H1 (cell line): ENCODE measurements at regions not wholly inside any gene's neighbourhood (a gene's known extent, or its start where the extent isn't known, plus 50 kb on each side); places are given as distances from the start of the nearest gene placed in this dataset.

Source experiments
- CTCF ChIA-PET: fragments of 300-600 bp; sonication (Branson Sonifier 250); formaldehyde crosslinking; loops from one replicate; lab custom pipeline; 2021; ENCODE audit not compliant: partially characterized antibody; lab: Charles Lee
- POLR2A ChIA-PET: fragments of 300-600 bp; sonication (Branson Sonifier 250); formaldehyde crosslinking; loops from one replicate; lab custom pipeline; 2021; ENCODE audit warnings: inconsistent platforms; ENCODE audit not compliant: partially characterized antibody; lab: Charles Lee
- DNase-seq, 2 experiments: peaks; one replicate each; pipeline versions ENCODE4 v3.0.0 to v3.0.0-alpha.2; 2010 to 2022; ENCODE audit warnings: low spot score in 2 of 2, low read depth in 1 of 2, mixed read lengths in 1 of 2
- FAIRE-seq: peaks from 2 replicates; lab custom pipeline; 2011; peaks lifted over from hg19 to GRCh38; lab: Jason Lieb, UNC
- H2AFZ ChIP-seq: 2 replicates; pipeline ENCODE4 v1.8.1; 2012; ENCODE audit warnings: low read length, inconsistent platforms
- H2AK5ac ChIP-seq: 2 replicates; pipeline ENCODE4 v1.6.1; 2013; ENCODE audit warnings: low read depth, low read length
- H2BK120ac ChIP-seq: replicated peaks from 2 replicates; pipeline ENCODE3; 2013; ENCODE audit warnings: low read depth, low read length, inconsistent platforms
- H2BK12ac ChIP-seq: 2 replicates; pipeline ENCODE4 v1.6.1; 2013; ENCODE audit warnings: low read depth, low read length
- H2BK15ac ChIP-seq: 2 replicates; pipeline ENCODE4 v1.6.1; 2013; ENCODE audit warnings: low read length
- H2BK20ac ChIP-seq: 2 replicates; pipeline ENCODE4 v1.6.1; 2013; ENCODE audit warnings: low read length
- H2BK5ac ChIP-seq: 2 replicates; pipeline ENCODE4 v1.6.1; 2013; ENCODE audit warnings: low read depth, low read length
- H3K14ac ChIP-seq: 2 replicates; pipeline ENCODE4 v1.6.1; 2013; ENCODE audit warnings: inconsistent platforms; ENCODE audit not compliant: insufficient read length
- H3K18ac ChIP-seq: 2 replicates; pipeline ENCODE4 v1.6.1; 2013; ENCODE audit warnings: low read length; ENCODE audit errors: extremely low read depth
- H3K23ac ChIP-seq: 2 replicates; pipeline ENCODE4 v1.6.1; 2013; ENCODE audit warnings: inconsistent platforms; ENCODE audit not compliant: insufficient read length
- H3K23me2 ChIP-seq: 2 replicates; pipeline ENCODE4 v1.6.1; 2013; ENCODE audit warnings: low read depth, low read length
- H3K27ac ChIP-seq: 2 replicates; pipeline ENCODE4 v1.6.1; 2011; ENCODE audit warnings: low read depth, low read length, inconsistent platforms
- H3K27me3 ChIP-seq, 4 experiments: replicated peaks in 1 of 4; 1 replicate in 1 of 4; 2 replicates in 3 of 4; pipeline versions ENCODE4 v1.6.1 to v1.8.1; 2011 to 2013; ENCODE audit warnings: low read length in 3 of 4, mild to moderate bottlenecking in 3 of 4, inconsistent platforms in 2 of 4, mixed read lengths in 2 of 4, moderate library complexity in 1 of 4; ENCODE audit not compliant: control insufficient read depth in 3 of 4, insufficient read depth in 3 of 4; ENCODE audit errors: extremely low read depth in 1 of 4
- H3K36me3 ChIP-seq, 4 experiments: 2 replicates each; pipeline versions ENCODE4 v1.6.1 to v1.8.1; 2011 to 2013; ENCODE audit warnings: mild to moderate bottlenecking in 4 of 4, low read length in 3 of 4, moderate library complexity in 2 of 4, control low read depth in 1 of 4, inconsistent platforms in 1 of 4; ENCODE audit not compliant: insufficient read depth in 4 of 4, control insufficient read depth in 2 of 4
- H3K4ac ChIP-seq: replicated peaks from 2 replicates; pipeline ENCODE3; 2013; ENCODE audit warnings: low read length, low read depth, mixed read lengths, inconsistent platforms; ENCODE audit not compliant: insufficient read length
- H3K4me1 ChIP-seq, 4 experiments: replicated peaks in 1 of 4; 1 replicate in 1 of 4; 2 replicates in 3 of 4; pipeline versions ENCODE4 v1.6.1 to v1.8.1; 2011 to 2013; ENCODE audit warnings: low read length in 3 of 4, inconsistent platforms in 2 of 4, mixed read lengths in 1 of 4; ENCODE audit not compliant: insufficient read depth in 4 of 4, control insufficient read depth in 3 of 4
- H3K4me2 ChIP-seq, 2 experiments: 2 replicates each; pipeline versions ENCODE4 v1.6.1 to v1.8.1; 2011 to 2013; ENCODE audit warnings: low read depth in 2 of 2, low read length in 2 of 2, control low read depth in 1 of 2, inconsistent platforms in 1 of 2, mild to moderate bottlenecking in 1 of 2; ENCODE audit not compliant: insufficient read depth in 1 of 2
- H3K4me3 ChIP-seq, 4 experiments: fragments of 200-600, 300-600 bp in 1 of 4; sonication (generic), shearing (Covaris generic), sonication (Bioruptor Twin) in 1 of 4; 2 replicates each; pipeline versions ENCODE4 v1.5.1 to v1.8.1; 2011 to 2016; ENCODE audit warnings: low read length in 4 of 4, low read depth in 3 of 4, control low read depth in 2 of 4, inconsistent platforms in 2 of 4, mild to moderate bottlenecking in 2 of 4, mixed read lengths in 1 of 4, moderate library complexity in 1 of 4; ENCODE audit not compliant: insufficient read depth in 2 of 4; ENCODE audit errors: extremely low read depth in 1 of 4
- H3K56ac ChIP-seq: replicated peaks from 2 replicates; pipeline ENCODE3; 2013; ENCODE audit warnings: low read depth, mild to moderate bottlenecking, mixed read lengths, low read length, inconsistent platforms; ENCODE audit not compliant: insufficient read length
- H3K79me1 ChIP-seq: 2 replicates; pipeline ENCODE4 v1.6.1; 2013; ENCODE audit warnings: low read depth, low read length, control low read depth
- H3K79me2 ChIP-seq, 2 experiments: 2 replicates each; pipeline versions ENCODE4 v1.6.1 to v1.8.1; 2012 to 2013; ENCODE audit warnings: low read length in 2 of 2, mild to moderate bottlenecking in 2 of 2, inconsistent platforms in 1 of 2; ENCODE audit not compliant: insufficient read depth in 2 of 2, control insufficient read depth in 1 of 2
- H3K9ac ChIP-seq, 4 experiments: replicated peaks in 1 of 4; 1 replicate in 1 of 4; 2 replicates in 3 of 4; pipeline versions ENCODE4 v1.6.1 to v1.8.1; 2011 to 2013; ENCODE audit warnings: low read depth in 3 of 4, low read length in 3 of 4, control low read depth in 2 of 4, mild to moderate bottlenecking in 2 of 4, moderate library complexity in 2 of 4, inconsistent platforms in 1 of 4; ENCODE audit errors: extremely low read depth in 1 of 4
- H3K9me3 ChIP-seq, 2 experiments: 2 replicates each; pipeline versions ENCODE4 v1.6.1 to v1.8.1; 2012 to 2013; ENCODE audit warnings: mild to moderate bottlenecking in 2 of 2, moderate library complexity in 2 of 2, control low read depth in 1 of 2, inconsistent platforms in 1 of 2, low read depth in 1 of 2, low read length in 1 of 2, mixed read lengths in 1 of 2; ENCODE audit not compliant: insufficient read depth in 2 of 2
- H4K20me1 ChIP-seq, 2 experiments: replicated peaks in 1 of 2; 2 replicates each; pipeline versions ENCODE3 to v1.8.1; 2011 to 2013; ENCODE audit warnings: inconsistent platforms in 2 of 2, low read length in 2 of 2, mild to moderate bottlenecking in 1 of 2; ENCODE audit not compliant: insufficient read depth in 2 of 2, control insufficient read depth in 1 of 2
- H4K5ac ChIP-seq: 2 replicates; pipeline ENCODE4 v1.6.1; 2013; ENCODE audit warnings: low read length, low read depth, mixed read lengths, inconsistent platforms; ENCODE audit not compliant: insufficient read length
- H4K8ac ChIP-seq: 2 replicates; pipeline ENCODE4 v1.8.0; 2013; ENCODE audit warnings: mild to moderate bottlenecking, moderate library complexity, low read length, inconsistent platforms; ENCODE audit not compliant: insufficient read depth; ENCODE audit errors: extremely low read depth
- H4K91ac ChIP-seq: replicated peaks from 2 replicates; pipeline ENCODE3; 2013; ENCODE audit warnings: low read length, mixed read lengths, inconsistent platforms; ENCODE audit not compliant: insufficient read length
- ASH2L ChIP-seq: fragments of 200-600, 300-600 bp; sonication (generic); IDR thresholded peaks from one replicate; pipeline ENCODE4 v1.7.1; 2017; ENCODE audit warnings: low read length
- CBX8 ChIP-seq: fragments of 300-800, 300-1000 bp; sonication (generic); IDR thresholded peaks from 2 replicates; pipeline ENCODE4 v1.7.1; 2016; ENCODE audit warnings: low read depth, low read length, borderline replicate concordance
- CTCF ChIP-seq, 3 experiments: IDR thresholded peaks; 1 replicate in 2 of 3; 2 replicates in 1 of 3; pipeline versions ENCODE4 v1.5.1 to v1.6.1; 2011; ENCODE audit warnings: low read length in 3 of 3, mild to moderate bottlenecking in 3 of 3, inconsistent platforms in 2 of 3, low read depth in 1 of 3, moderate library complexity in 1 of 3; ENCODE audit not compliant: insufficient read depth in 1 of 3; ENCODE audit errors: control extremely low read depth in 1 of 3
- FOSL1 ChIP-seq: IDR thresholded peaks from 2 replicates; pipeline ENCODE4 v1.6.1; 2011; ENCODE audit warnings: mild to moderate bottlenecking, low read depth, low read length, moderate library complexity; ENCODE audit not compliant: insufficient read depth
- KDM1A ChIP-seq: fragments of 200-600, 300-600 bp; sonication (generic); IDR thresholded peaks from 2 replicates; pipeline ENCODE4 v1.7.1; 2016; ENCODE audit warnings: mild to moderate bottlenecking, low read length, borderline replicate concordance
- KDM5A ChIP-seq: fragments of 200-600 bp; IDR thresholded peaks from 2 replicates; pipeline ENCODE4 v1.7.1; 2012; ENCODE audit warnings: mild to moderate bottlenecking, low read length, inconsistent platforms, mixed read lengths
- MAFK ChIP-seq: IDR thresholded peaks from 2 replicates; pipeline ENCODE4 v1.6.1; 2012; ENCODE audit warnings: low read depth, mild to moderate bottlenecking, improper control_type of control experiment, low read length
- NANOG ChIP-seq: IDR thresholded peaks from 2 replicates; pipeline ENCODE4 v1.6.1; 2011; ENCODE audit warnings: low read length, low read depth, mild to moderate bottlenecking, inconsistent platforms; ENCODE audit not compliant: insufficient read depth, poor library complexity, severe bottlenecking
- RBBP5 ChIP-seq: IDR thresholded peaks from 2 replicates; pipeline ENCODE4 v1.7.1; 2012; ENCODE audit warnings: low read depth, mild to moderate bottlenecking, inconsistent platforms, low read length, moderate library complexity, borderline replicate concordance
- SIX5 ChIP-seq: IDR thresholded peaks from 2 replicates; pipeline ENCODE4 v1.6.1; 2011; ENCODE audit warnings: mild to moderate bottlenecking, low read depth, low read length
- TAF7 ChIP-seq: optimal IDR thresholded peaks from 2 replicates; pipeline ENCODE3; 2011; ENCODE audit warnings: low read depth, mild to moderate bottlenecking, inconsistent platforms, low read length, moderate library complexity, borderline replicate concordance
- WGBS, 2 experiments: shearing (Covaris generic) in 1 of 2; methylation state at CpG; one replicate each; pipeline versions ENCODE4 v1.1.6 to v1.1.7; 2013 to 2015; ENCODE audit warnings: low lambda C conversion rate in 2 of 2, mixed read lengths in 2 of 2, inconsistent platforms in 1 of 2, low coverage in 1 of 2, missing lambda C conversion rate in 1 of 2; ENCODE audit not compliant: insufficient replicate concordance in 2 of 2, insufficient coverage in 1 of 2, insufficient read length in 1 of 2; ENCODE audit errors: extremely low coverage in 1 of 2, missing lambda C conversion rate in 1 of 2; 5-methylcytosine and 5-hydroxymethylcytosine counted together
- TF ChIP-seq, protein P1 (sequence below): IDR thresholded peaks from 2 replicates; pipeline ENCODE4 v1.6.1; 2012; ENCODE audit warnings: inconsistent platforms

- CTCF ChIA-PET = interaction anchor here (1.0 kb wide), 1 partner anchor 59 kb away, joined by 3 read pairs; no protein-coding TSS in a partner anchor
- TF ChIP-seq CTCF (IDR thresholded peaks at IDR 0.05; ENCODE audit: control extremely low read depth in 1 of 3, insufficient read depth in 1 of 3, low read depth in 1 of 3, low read length in 3 of 3) (no peak), KDM5A (no peak), RBBP5 (no peak), FOSL1 (no peak), ASH2L (no peak), TAF7 (no peak), KDM1A (no peak), MAFK (no peak), SIX5 (no peak), CBX8 (no peak), NANOG (no peak)
- TF ChIP-seq, protein P1, sequence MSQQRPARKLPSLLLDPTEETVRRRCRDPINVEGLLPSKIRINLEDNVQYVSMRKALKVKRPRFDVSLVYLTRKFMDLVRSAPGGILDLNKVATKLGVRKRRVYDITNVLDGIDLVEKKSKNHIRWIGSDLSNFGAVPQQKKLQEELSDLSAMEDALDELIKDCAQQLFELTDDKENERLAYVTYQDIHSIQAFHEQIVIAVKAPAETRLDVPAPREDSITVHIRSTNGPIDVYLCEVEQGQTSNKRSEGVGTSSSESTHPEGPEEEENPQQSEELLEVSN = no peak
These were observed 81.6 kb downstream of the SPTSSA start for GRCh38 chr14:34380471-34380845.

More at GRCh38 chr14:34380471-34380845, 81.6 kb downstream of the SPTSSA start:
- FAIRE-seq (no peak), DNase-seq (no peak)
- Histone ChIP-seq H2AK5ac (no peak overlapping the region), H3K27me3 (no peaks in the 10 kb centered on the region), H3K4me2 (no peak overlapping the region), H3K9me3 (no peaks in the 10 kb centered on the region), H2BK5ac (no peak overlapping the region), H2BK120ac (no peak overlapping the region), H3K4me1 (no peaks in the 10 kb centered on the region), H2AFZ (no peak overlapping the region), H3K4ac (no peak overlapping the region), H2BK12ac (no peak overlapping the region), H3K56ac (no peak overlapping the region), H2BK15ac (no peak overlapping the region), H3K9ac (no peak overlapping the region), H3K79me2 (no peaks in the 10 kb centered on the region), H3K27ac (no peak overlapping the region), H3K23me2 (no peaks in the 10 kb centered on the region), H4K91ac (no peak overlapping the region), H3K18ac (no peak overlapping the region), H3K36me3 (no peaks in the 10 kb centered on the region), H4K5ac (no peak overlapping the region), H3K4me3 (no peak overlapping the region), H3K14ac (no peak overlapping the region), H4K8ac (no peak overlapping the region), H2BK20ac (no peak overlapping the region), H3K79me1 (no peaks in the 10 kb centered on the region), H3K23ac (no peak overlapping the region), H4K20me1 (no peaks in the 10 kb centered on the region)
- POLR2A ChIA-PET = no interaction called here
- 88% methylated on average over 4 of the region's 4 CpGs; no CpG with 5 or more reads in 1 of the 2 experiments for WGBS, 2 experiments
